OCI-LY7 (cell line): ENCODE measurements at regions not wholly inside any gene's neighbourhood (a gene's known extent, or its start where the extent isn't known, plus 50 kb on each side); places are given as distances from the start of the nearest gene placed in this dataset.

ENCODE experiments used
- BruUV-seq: library from RNA; stranded (reverse); fragments of 400-500 nt; replicated peaks from 2 replicates; lab custom pipeline; 2021; lab: Mats Ljungman, UMichigan
- CTCF ChIA-PET: fragments of 300-600 bp; sonication (Branson Sonifier 250); formaldehyde crosslinking; loops from one replicate; lab custom pipeline; 2022; ENCODE audit warnings: antibody characterized with exemption; ENCODE audit not compliant: unreplicated experiment; lab: Charles Lee
- POLR2A ChIA-PET: fragments of 300-600 bp; sonication (Branson Sonifier 250); formaldehyde crosslinking; loops from one replicate; lab custom pipeline; 2022; ENCODE audit warnings: antibody characterized with exemption; lab: Charles Lee
- DNase-seq: peaks from one replicate; pipeline ENCODE4 v3.0.0-alpha.2; 2015; ENCODE audit warnings: low spot score
- H2AFZ ChIP-seq: fragments of 200-600 bp; sonication (generic), shearing (Covaris generic); 2 replicates; pipeline ENCODE4 v1.6.1; 2014; ENCODE audit warnings: mild to moderate bottlenecking, antibody characterized with exemption, low read length, moderate library complexity
- H3K27ac ChIP-seq: fragments of 200-600 bp; sonication (generic); 2 replicates; pipeline ENCODE4 v1.5.1; 2014; ENCODE audit warnings: mixed run types, low read depth, mild to moderate bottlenecking, moderate library complexity, low read length, inconsistent platforms; ENCODE audit not compliant: poor library complexity, severe bottlenecking
- H3K36me3 ChIP-seq: fragments of 200-600 bp; sonication (generic); 2 replicates; pipeline ENCODE4 v1.6.1; 2014; ENCODE audit warnings: mild to moderate bottlenecking, antibody characterized with exemption, low read length, moderate library complexity, mixed read lengths; ENCODE audit not compliant: insufficient read depth
- H3K4me1 ChIP-seq: fragments of 200-600 bp; sonication (generic); 2 replicates; pipeline ENCODE4 v1.5.1; 2014; ENCODE audit warnings: mild to moderate bottlenecking, low read length; ENCODE audit not compliant: insufficient read depth, poor library complexity, severe bottlenecking
- H3K4me2 ChIP-seq: fragments of 200-600 bp; sonication (generic); 2 replicates; pipeline ENCODE4 v1.6.1; 2014; ENCODE audit warnings: mild to moderate bottlenecking, low read length
- H3K4me3 ChIP-seq: fragments of 200-600 bp; sonication (generic); 2 replicates; pipeline ENCODE4 v1.5.1; 2014; ENCODE audit warnings: mild to moderate bottlenecking, low read depth, low read length; ENCODE audit not compliant: poor library complexity, severe bottlenecking
- H3K79me2 ChIP-seq: fragments of 200-600 bp; sonication (generic); 2 replicates; pipeline ENCODE4 v1.6.1; 2016; ENCODE audit warnings: low read depth, mild to moderate bottlenecking, low read length, moderate library complexity, mixed read lengths; ENCODE audit not compliant: insufficient read depth
- H3K9me2 ChIP-seq: fragments of 200-600 bp; sonication (generic); 2 replicates; pipeline ENCODE4 v1.6.1; 2016; ENCODE audit warnings: mild to moderate bottlenecking, low read length, mixed read lengths; ENCODE audit not compliant: insufficient read depth
- H3K9me3 ChIP-seq: fragments of 200-600 bp; sonication (generic); 2 replicates; pipeline ENCODE4 v1.6.1; 2014; ENCODE audit warnings: mild to moderate bottlenecking, mixed run types, low read length, mixed read lengths
- H4K20me1 ChIP-seq: fragments of 200-600 bp; sonication (generic); 2 replicates; pipeline ENCODE4 v1.6.1; 2014; ENCODE audit warnings: mild to moderate bottlenecking, antibody characterized with exemption, low read length, moderate library complexity, mixed read lengths; ENCODE audit not compliant: insufficient read depth
- EZH2phosphoT487 ChIP-seq: fragments of 200-600 bp; sonication (generic); IDR thresholded peaks from 2 replicates; pipeline ENCODE4 v1.6.1; 2018; ENCODE audit warnings: low read depth, borderline replicate concordance, mild to moderate bottlenecking, mixed run types, antibody characterized with exemption, low read length, moderate library complexity, mixed read lengths
- intact Hi-C: fragments of 100-400 bp; cut with micrococcal nuclease; formaldehyde crosslinking; loops from one replicate; pipeline ENCODE4 v1.10.0; 2022; ENCODE audit not compliant: unreplicated experiment
- TF ChIP-seq, protein P1 (sequence below): fragments of 200-600 bp; sonication (generic); conservative IDR thresholded peaks from 2 replicates; pipeline ENCODE4 v1.5.1; 2014; ENCODE audit warnings: mild to moderate bottlenecking, antibody characterized with exemption, low read length, moderate library complexity, mixed read lengths

DNA sequence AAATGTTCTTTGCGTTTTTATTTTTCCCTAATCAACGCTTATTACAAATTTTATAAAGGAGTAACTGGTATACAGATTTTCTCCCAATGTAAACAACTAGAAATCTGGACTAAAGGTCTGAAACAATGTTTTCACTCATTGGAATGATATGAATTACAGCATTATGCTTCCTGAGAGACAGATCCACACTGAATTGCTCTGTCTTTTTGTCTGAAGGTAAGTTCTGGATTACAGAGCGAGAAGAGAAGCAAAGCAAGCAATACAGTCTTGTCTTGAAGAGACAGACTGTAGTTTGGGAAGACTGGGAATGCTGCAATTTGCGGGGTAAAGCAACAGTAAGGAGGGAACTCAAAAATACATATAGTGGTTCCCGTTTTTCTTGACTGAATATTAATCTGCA is 262.2 kb upstream of the PABPC4L start:
- Histone ChIP-seq H3K9me3 (no peaks in the 10 kb centered on the region), H3K79me2 (no peaks in the 10 kb centered on the region), H3K9me2 (no peaks in the 10 kb centered on the region), H2AFZ (no peak overlapping the region), H3K27ac (no peak overlapping the region), H3K36me3 (no peaks in the 10 kb centered on the region), H3K4me1 (no peaks in the 10 kb centered on the region), H3K4me2 (no peak overlapping the region), H3K4me3 (no peak overlapping the region), H4K20me1 (no peaks in the 10 kb centered on the region)
- intact Hi-C loops: no loop called here
- ChIA-PET POLR2A (no interaction called here), CTCF (no interaction called here)
- TF ChIP-seq EZH2phosphoT487: no peak
- TF ChIP-seq, protein P1, sequence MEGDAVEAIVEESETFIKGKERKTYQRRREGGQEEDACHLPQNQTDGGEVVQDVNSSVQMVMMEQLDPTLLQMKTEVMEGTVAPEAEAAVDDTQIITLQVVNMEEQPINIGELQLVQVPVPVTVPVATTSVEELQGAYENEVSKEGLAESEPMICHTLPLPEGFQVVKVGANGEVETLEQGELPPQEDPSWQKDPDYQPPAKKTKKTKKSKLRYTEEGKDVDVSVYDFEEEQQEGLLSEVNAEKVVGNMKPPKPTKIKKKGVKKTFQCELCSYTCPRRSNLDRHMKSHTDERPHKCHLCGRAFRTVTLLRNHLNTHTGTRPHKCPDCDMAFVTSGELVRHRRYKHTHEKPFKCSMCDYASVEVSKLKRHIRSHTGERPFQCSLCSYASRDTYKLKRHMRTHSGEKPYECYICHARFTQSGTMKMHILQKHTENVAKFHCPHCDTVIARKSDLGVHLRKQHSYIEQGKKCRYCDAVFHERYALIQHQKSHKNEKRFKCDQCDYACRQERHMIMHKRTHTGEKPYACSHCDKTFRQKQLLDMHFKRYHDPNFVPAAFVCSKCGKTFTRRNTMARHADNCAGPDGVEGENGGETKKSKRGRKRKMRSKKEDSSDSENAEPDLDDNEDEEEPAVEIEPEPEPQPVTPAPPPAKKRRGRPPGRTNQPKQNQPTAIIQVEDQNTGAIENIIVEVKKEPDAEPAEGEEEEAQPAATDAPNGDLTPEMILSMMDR: no peak
- BruUV-seq: no TSS peak
- DNase-seq: no peak

DNA sequence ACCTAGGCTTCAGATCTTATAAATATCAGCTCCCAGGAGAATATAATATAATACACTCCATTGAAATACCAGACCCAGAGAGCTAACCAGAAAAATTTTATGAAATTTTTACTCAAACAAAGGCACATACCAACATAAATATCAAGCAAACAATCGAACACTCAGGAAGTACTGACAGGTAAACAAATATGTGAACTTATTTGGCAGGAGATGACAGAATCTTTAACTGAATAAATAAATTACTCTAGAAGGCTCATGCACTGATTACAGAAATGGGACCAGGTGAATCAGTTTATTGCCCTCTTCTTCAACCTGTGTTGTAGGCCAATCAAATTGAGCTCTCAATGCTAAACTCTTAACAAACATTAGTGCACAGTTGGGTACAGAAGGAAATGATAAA is 225.2 kb upstream of the PABPC4L start:
- ChIA-PET POLR2A (no interaction called here), CTCF (no interaction called here)
- no peaks in the 10 kb centered on the region for H3K9me2 ChIP-seq
- no peaks in the 10 kb centered on the region for H3K79me2 ChIP-seq
- TF ChIP-seq, protein P1: no peak
- TF ChIP-seq EZH2phosphoT487: no peak
- no peak overlapping the region for H3K4me2 ChIP-seq
- H2AFZ ChIP-seq: no peak overlapping the region
- H3K9me3 ChIP-seq: no peaks in the 10 kb centered on the region
- no peak overlapping the region for H3K27ac ChIP-seq
- no peak for DNase-seq
- BruUV-seq: no TSS peak
- H4K20me1 ChIP-seq: no peaks in the 10 kb centered on the region
- intact Hi-C loops: no loop called here
- H3K4me1 ChIP-seq: no peaks in the 10 kb centered on the region
- H3K4me3 ChIP-seq: no peak overlapping the region
- H3K36me3 ChIP-seq: no peaks in the 10 kb centered on the region

DNA sequence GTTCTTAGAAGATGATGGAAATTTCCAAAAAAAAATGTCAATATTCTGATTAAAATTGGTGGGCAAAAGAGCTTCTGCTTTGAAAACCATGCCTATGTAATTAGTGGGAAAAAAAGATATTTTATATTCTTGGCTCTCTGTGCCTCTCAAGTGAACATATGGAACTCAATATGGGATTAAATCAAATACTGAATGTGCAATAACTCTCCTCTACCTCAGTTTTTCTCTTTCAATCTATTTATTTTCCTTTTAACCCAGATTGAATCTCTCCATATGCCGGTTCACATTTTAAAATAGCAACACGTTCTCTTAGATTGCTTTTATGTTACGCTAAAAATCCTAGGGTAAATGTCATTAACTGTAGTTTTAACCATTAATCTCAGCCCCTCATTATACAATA is 224.2 kb upstream of the PABPC4L start:
- no peaks in the 10 kb centered on the region for H3K4me1 ChIP-seq
- no peaks in the 10 kb centered on the region for H4K20me1 ChIP-seq
- ChIA-PET POLR2A (no interaction called here), CTCF (no interaction called here)
- no peaks in the 10 kb centered on the region for H3K79me2 ChIP-seq
- no peak overlapping the region for H3K27ac ChIP-seq
- BruUV-seq: no TSS peak
- no peaks in the 10 kb centered on the region for H3K9me3 ChIP-seq
- H3K9me2 ChIP-seq: no peaks in the 10 kb centered on the region
- H2AFZ ChIP-seq: no peak overlapping the region
- DNase-seq: no peak
- H3K4me2 ChIP-seq: no peak overlapping the region
- intact Hi-C loops: no loop called here
- no peaks in the 10 kb centered on the region for H3K36me3 ChIP-seq
- no peak overlapping the region for H3K4me3 ChIP-seq
- TF ChIP-seq, protein P1: no peak
- no peak for TF ChIP-seq EZH2phosphoT487
